H1 (cell line): ENCODE measurements at regions not wholly inside any gene's neighbourhood (a gene's known extent, or its start where the extent isn't known, plus 50 kb on each side); places are given as distances from the start of the nearest gene placed in this dataset.

Experiments used
- CTCF ChIA-PET: fragments of 300-600 bp; sonication (Branson Sonifier 250); formaldehyde crosslinking; loops from one replicate; lab custom pipeline; 2021; ENCODE audit not compliant: partially characterized antibody; lab: Charles Lee
- POLR2A ChIA-PET: fragments of 300-600 bp; sonication (Branson Sonifier 250); formaldehyde crosslinking; loops from one replicate; lab custom pipeline; 2021; ENCODE audit warnings: inconsistent platforms; ENCODE audit not compliant: partially characterized antibody; lab: Charles Lee
- DNase-seq, 2 experiments: peaks; one replicate each; pipeline versions ENCODE4 v3.0.0 to v3.0.0-alpha.2; 2010 to 2022; ENCODE audit warnings: low spot score in 2 of 2, low read depth in 1 of 2, mixed read lengths in 1 of 2
- FAIRE-seq: peaks from 2 replicates; lab custom pipeline; 2011; peaks lifted over from hg19 to GRCh38; lab: Jason Lieb, UNC
- H2AFZ ChIP-seq: 2 replicates; pipeline ENCODE4 v1.8.1; 2012; ENCODE audit warnings: low read length, inconsistent platforms
- H2AK5ac ChIP-seq: 2 replicates; pipeline ENCODE4 v1.6.1; 2013; ENCODE audit warnings: low read depth, low read length
- H2BK120ac ChIP-seq: replicated peaks from 2 replicates; pipeline ENCODE3; 2013; ENCODE audit warnings: low read depth, low read length, inconsistent platforms
- H2BK12ac ChIP-seq: 2 replicates; pipeline ENCODE4 v1.6.1; 2013; ENCODE audit warnings: low read depth, low read length
- H2BK15ac ChIP-seq: 2 replicates; pipeline ENCODE4 v1.6.1; 2013; ENCODE audit warnings: low read length
- H2BK20ac ChIP-seq: 2 replicates; pipeline ENCODE4 v1.6.1; 2013; ENCODE audit warnings: low read length
- H2BK5ac ChIP-seq: 2 replicates; pipeline ENCODE4 v1.6.1; 2013; ENCODE audit warnings: low read depth, low read length
- H3K14ac ChIP-seq: 2 replicates; pipeline ENCODE4 v1.6.1; 2013; ENCODE audit warnings: inconsistent platforms; ENCODE audit not compliant: insufficient read length
- H3K18ac ChIP-seq: 2 replicates; pipeline ENCODE4 v1.6.1; 2013; ENCODE audit warnings: low read length; ENCODE audit errors: extremely low read depth
- H3K23ac ChIP-seq: 2 replicates; pipeline ENCODE4 v1.6.1; 2013; ENCODE audit warnings: inconsistent platforms; ENCODE audit not compliant: insufficient read length
- H3K23me2 ChIP-seq: 2 replicates; pipeline ENCODE4 v1.6.1; 2013; ENCODE audit warnings: low read depth, low read length
- H3K27ac ChIP-seq: 2 replicates; pipeline ENCODE4 v1.6.1; 2011; ENCODE audit warnings: low read depth, low read length, inconsistent platforms
- H3K27me3 ChIP-seq, 4 experiments: replicated peaks in 1 of 4; 1 replicate in 1 of 4; 2 replicates in 3 of 4; pipeline versions ENCODE4 v1.6.1 to v1.8.1; 2011 to 2013; ENCODE audit warnings: low read length in 3 of 4, mild to moderate bottlenecking in 3 of 4, inconsistent platforms in 2 of 4, mixed read lengths in 2 of 4, moderate library complexity in 1 of 4; ENCODE audit not compliant: control insufficient read depth in 3 of 4, insufficient read depth in 3 of 4; ENCODE audit errors: extremely low read depth in 1 of 4
- H3K36me3 ChIP-seq, 4 experiments: 2 replicates each; pipeline versions ENCODE4 v1.6.1 to v1.8.1; 2011 to 2013; ENCODE audit warnings: mild to moderate bottlenecking in 4 of 4, low read length in 3 of 4, moderate library complexity in 2 of 4, control low read depth in 1 of 4, inconsistent platforms in 1 of 4; ENCODE audit not compliant: insufficient read depth in 4 of 4, control insufficient read depth in 2 of 4
- H3K4ac ChIP-seq: replicated peaks from 2 replicates; pipeline ENCODE3; 2013; ENCODE audit warnings: low read length, low read depth, mixed read lengths, inconsistent platforms; ENCODE audit not compliant: insufficient read length
- H3K4me1 ChIP-seq, 4 experiments: replicated peaks in 1 of 4; 1 replicate in 1 of 4; 2 replicates in 3 of 4; pipeline versions ENCODE4 v1.6.1 to v1.8.1; 2011 to 2013; ENCODE audit warnings: low read length in 3 of 4, inconsistent platforms in 2 of 4, mixed read lengths in 1 of 4; ENCODE audit not compliant: insufficient read depth in 4 of 4, control insufficient read depth in 3 of 4
- H3K4me2 ChIP-seq, 2 experiments: 2 replicates each; pipeline versions ENCODE4 v1.6.1 to v1.8.1; 2011 to 2013; ENCODE audit warnings: low read depth in 2 of 2, low read length in 2 of 2, control low read depth in 1 of 2, inconsistent platforms in 1 of 2, mild to moderate bottlenecking in 1 of 2; ENCODE audit not compliant: insufficient read depth in 1 of 2
- H3K4me3 ChIP-seq, 4 experiments: fragments of 200-600, 300-600 bp in 1 of 4; sonication (generic), shearing (Covaris generic), sonication (Bioruptor Twin) in 1 of 4; 2 replicates each; pipeline versions ENCODE4 v1.5.1 to v1.8.1; 2011 to 2016; ENCODE audit warnings: low read length in 4 of 4, low read depth in 3 of 4, control low read depth in 2 of 4, inconsistent platforms in 2 of 4, mild to moderate bottlenecking in 2 of 4, mixed read lengths in 1 of 4, moderate library complexity in 1 of 4; ENCODE audit not compliant: insufficient read depth in 2 of 4; ENCODE audit errors: extremely low read depth in 1 of 4
- H3K56ac ChIP-seq: replicated peaks from 2 replicates; pipeline ENCODE3; 2013; ENCODE audit warnings: low read depth, mild to moderate bottlenecking, mixed read lengths, low read length, inconsistent platforms; ENCODE audit not compliant: insufficient read length
- H3K79me1 ChIP-seq: 2 replicates; pipeline ENCODE4 v1.6.1; 2013; ENCODE audit warnings: low read depth, low read length, control low read depth
- H3K79me2 ChIP-seq, 2 experiments: 2 replicates each; pipeline versions ENCODE4 v1.6.1 to v1.8.1; 2012 to 2013; ENCODE audit warnings: low read length in 2 of 2, mild to moderate bottlenecking in 2 of 2, inconsistent platforms in 1 of 2; ENCODE audit not compliant: insufficient read depth in 2 of 2, control insufficient read depth in 1 of 2
- H3K9ac ChIP-seq, 4 experiments: replicated peaks in 1 of 4; 1 replicate in 1 of 4; 2 replicates in 3 of 4; pipeline versions ENCODE4 v1.6.1 to v1.8.1; 2011 to 2013; ENCODE audit warnings: low read depth in 3 of 4, low read length in 3 of 4, control low read depth in 2 of 4, mild to moderate bottlenecking in 2 of 4, moderate library complexity in 2 of 4, inconsistent platforms in 1 of 4; ENCODE audit errors: extremely low read depth in 1 of 4
- H3K9me3 ChIP-seq, 2 experiments: 2 replicates each; pipeline versions ENCODE4 v1.6.1 to v1.8.1; 2012 to 2013; ENCODE audit warnings: mild to moderate bottlenecking in 2 of 2, moderate library complexity in 2 of 2, control low read depth in 1 of 2, inconsistent platforms in 1 of 2, low read depth in 1 of 2, low read length in 1 of 2, mixed read lengths in 1 of 2; ENCODE audit not compliant: insufficient read depth in 2 of 2
- H4K20me1 ChIP-seq, 2 experiments: replicated peaks in 1 of 2; 2 replicates each; pipeline versions ENCODE3 to v1.8.1; 2011 to 2013; ENCODE audit warnings: inconsistent platforms in 2 of 2, low read length in 2 of 2, mild to moderate bottlenecking in 1 of 2; ENCODE audit not compliant: insufficient read depth in 2 of 2, control insufficient read depth in 1 of 2
- H4K5ac ChIP-seq: 2 replicates; pipeline ENCODE4 v1.6.1; 2013; ENCODE audit warnings: low read length, low read depth, mixed read lengths, inconsistent platforms; ENCODE audit not compliant: insufficient read length
- H4K8ac ChIP-seq: 2 replicates; pipeline ENCODE4 v1.8.0; 2013; ENCODE audit warnings: mild to moderate bottlenecking, moderate library complexity, low read length, inconsistent platforms; ENCODE audit not compliant: insufficient read depth; ENCODE audit errors: extremely low read depth
- H4K91ac ChIP-seq: replicated peaks from 2 replicates; pipeline ENCODE3; 2013; ENCODE audit warnings: low read length, mixed read lengths, inconsistent platforms; ENCODE audit not compliant: insufficient read length
- CEBPB ChIP-seq: IDR thresholded peaks from 2 replicates; pipeline ENCODE4 v1.6.1; 2012; ENCODE audit warnings: low read depth, low read length
- EGR1 ChIP-seq: IDR thresholded peaks from 2 replicates; pipeline ENCODE4 v1.6.1; 2011; ENCODE audit warnings: low read depth, low read length, borderline replicate concordance
- EP300 ChIP-seq, 2 experiments: IDR thresholded peaks; 1 replicate in 1 of 2; 2 replicates in 1 of 2; pipeline ENCODE4 v1.6.1; 2011 to 2012; ENCODE audit warnings: low read depth in 2 of 2, low read length in 2 of 2, mild to moderate bottlenecking in 2 of 2, borderline replicate concordance in 1 of 2, inconsistent platforms in 1 of 2, moderate library complexity in 1 of 2
- GTF2F1 ChIP-seq: IDR thresholded peaks from 2 replicates; pipeline ENCODE4 v1.6.1; 2012; ENCODE audit warnings: low read depth, low read length, improper control_type of control experiment, borderline replicate concordance
- JUN ChIP-seq: IDR thresholded peaks from 2 replicates; pipeline ENCODE4 v1.6.1; 2011; ENCODE audit warnings: low read depth, mild to moderate bottlenecking, improper control_type of control experiment, low read length
- POLR2A ChIP-seq, 2 experiments: IDR thresholded peaks; 1 replicate in 1 of 2; 2 replicates in 1 of 2; pipeline ENCODE4 v1.6.1; 2011; ENCODE audit warnings: low read depth in 2 of 2, low read length in 2 of 2, mild to moderate bottlenecking in 2 of 2; ENCODE audit errors: control extremely low read depth in 1 of 2
- RNF2 ChIP-seq: fragments of 200-900, 300-1000 bp; sonication (generic); IDR thresholded peaks from 2 replicates; pipeline ENCODE4 v1.7.1; 2016; ENCODE audit warnings: borderline replicate concordance, low read depth, mild to moderate bottlenecking, antibody characterized with exemption, low read length; ENCODE audit not compliant: poor library complexity, severe bottlenecking; ENCODE audit errors: missing control alignments
- SAP30 ChIP-seq: fragments of 300-600 bp; sonication (generic); IDR thresholded peaks from 2 replicates; pipeline ENCODE4 v1.7.1; 2012; ENCODE audit warnings: low read length, moderate library complexity, mild to moderate bottlenecking, inconsistent platforms; ENCODE audit not compliant: insufficient read depth, insufficient replicate concordance
- SP2 ChIP-seq: IDR thresholded peaks from 2 replicates; pipeline ENCODE4 v1.6.1; 2012; ENCODE audit warnings: mild to moderate bottlenecking, low read length, inconsistent platforms
- SRF ChIP-seq: IDR thresholded peaks from 2 replicates; pipeline ENCODE4 v1.6.1; 2011; ENCODE audit warnings: mild to moderate bottlenecking, low read depth, low read length, moderate library complexity
- TAF1 ChIP-seq: IDR thresholded peaks from 2 replicates; pipeline ENCODE4 v1.6.1; 2011; ENCODE audit warnings: mild to moderate bottlenecking, low read depth, low read length
- WGBS, 2 experiments: shearing (Covaris generic) in 1 of 2; methylation state at CpG; one replicate each; pipeline versions ENCODE4 v1.1.6 to v1.1.7; 2013 to 2015; ENCODE audit warnings: low lambda C conversion rate in 2 of 2, mixed read lengths in 2 of 2, inconsistent platforms in 1 of 2, low coverage in 1 of 2, missing lambda C conversion rate in 1 of 2; ENCODE audit not compliant: insufficient replicate concordance in 2 of 2, insufficient coverage in 1 of 2, insufficient read length in 1 of 2; ENCODE audit errors: extremely low coverage in 1 of 2, missing lambda C conversion rate in 1 of 2; 5-methylcytosine and 5-hydroxymethylcytosine counted together
- TF ChIP-seq, protein P1 (sequence below): IDR thresholded peaks from 2 replicates; pipeline ENCODE4 v1.6.1; 2012; ENCODE audit warnings: inconsistent platforms

DNA sequence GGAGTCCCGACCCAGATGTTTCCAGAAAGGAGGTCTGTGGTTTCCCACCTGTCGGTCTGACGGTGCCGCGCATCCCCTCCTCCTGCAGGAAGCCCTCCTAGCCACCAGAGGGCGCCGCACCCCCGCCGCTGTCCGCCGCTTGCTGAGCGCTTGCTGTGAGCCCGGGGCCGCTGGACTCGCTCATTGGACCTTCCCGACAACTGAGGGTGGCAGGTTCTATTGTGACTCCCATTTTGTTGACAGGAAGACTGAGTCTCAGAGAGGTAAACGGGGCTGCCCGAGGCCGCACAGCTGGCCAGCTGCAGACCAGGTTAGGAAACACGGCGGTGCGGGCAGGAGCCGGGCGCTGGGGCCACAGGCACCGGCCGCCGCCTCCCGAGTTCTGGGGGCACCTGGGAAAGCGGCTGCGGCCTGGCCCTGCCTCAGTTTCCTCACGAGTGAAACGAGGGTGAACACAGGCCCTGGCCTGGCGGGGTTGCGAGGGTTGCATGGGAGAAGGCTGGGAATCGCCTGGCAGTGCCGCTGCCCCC lies 191.1 kb upstream of the CIBAR2 start:
- WGBS, 2 experiments: 41% methylated on average over 29 of the region's 36 CpGs; no CpG with 5 or more reads in 1 of the 2 experiments
- H3K4me3 ChIP-seq: peak overlapping the region in 1 of 4 experiments; percentile 45; a peak in 2 of 8 replicates
- no peak overlapping the region for H3K56ac ChIP-seq
- H2BK12ac ChIP-seq: no peak overlapping the region
- H3K4ac ChIP-seq: no peak overlapping the region
- FAIRE-seq (no peak), DNase-seq (peak in 1 of 2 experiments; percentile 95)
- H3K9me3 ChIP-seq: no peaks in the 10 kb centered on the region; a peak in 1 of 4 replicates
- H3K79me2 ChIP-seq: no peaks in the 10 kb centered on the region
- H3K4me1 ChIP-seq: peaks cover 0 to 9% (median 8%) of the 10 kb centered on the region in 4 experiments; a peak in 5 of 7 replicates
- H3K27ac ChIP-seq: no peak overlapping the region
- no peak overlapping the region for H3K23ac ChIP-seq
- H3K23me2 ChIP-seq: 0 out of 2 replicates have a peak, but pooled peaks cover 1% of the 10 kb centered on the region
- H2BK120ac ChIP-seq: no peak overlapping the region
- ChIA-PET POLR2A (interaction anchor here (1.0 kb wide), 1 partner anchor 27 kb away, joined by 3 read pairs; no protein-coding TSS in a partner anchor), CTCF (interaction anchor here (1.0 to 1.6 kb wide), 2 partner anchors 27 to 58 kb away, joined by 3 to 7 read pairs; no protein-coding TSS in a partner anchor)
- no peak overlapping the region for H2AK5ac ChIP-seq
- no peak overlapping the region for H3K18ac ChIP-seq
- no peak overlapping the region for H3K14ac ChIP-seq
- no peaks in the 10 kb centered on the region for H3K27me3 ChIP-seq
- H4K5ac ChIP-seq: no peak overlapping the region
- H2BK15ac ChIP-seq: no peak overlapping the region; the same call in 1 of the 2 replicates
- H3K4me2 ChIP-seq: peak overlapping the region in 1 of 2 experiments; percentile 63; a peak in 3 of 4 replicates
- H2AFZ ChIP-seq: no peak overlapping the region
- H4K91ac ChIP-seq: no peak overlapping the region
- H4K8ac ChIP-seq: no peak overlapping the region
- H4K20me1 ChIP-seq: peaks cover 0 to 8% of the 10 kb centered on the region in 2 experiments
- no peaks in the 10 kb centered on the region for H3K79me1 ChIP-seq
- no peaks in the 10 kb centered on the region for H3K36me3 ChIP-seq
- no peak overlapping the region for H2BK20ac ChIP-seq
- H2BK5ac ChIP-seq: no peak overlapping the region
- no peak overlapping the region for H3K9ac ChIP-seq
- TF ChIP-seq CEBPB: no peak
- TF ChIP-seq EP300 (IDR thresholded peaks at IDR 0.05; ENCODE audit: borderline replicate concordance in 1 of 2, low read depth in 2 of 2, low read length in 2 of 2): 0 out of 3 replicates have a peak, but pooled peaks of 1 of the 2 experiments have one; percentile 5
- TF ChIP-seq JUN: no peak
- TF ChIP-seq TAF1: no peak
- TF ChIP-seq SRF: no peak
- TF ChIP-seq SAP30: no peak
- no peak for TF ChIP-seq POLR2A (IDR thresholded peaks at IDR 0.05; ENCODE audit: control extremely low read depth in 1 of 2, low read depth in 2 of 2, low read length in 2 of 2)
- TF ChIP-seq SP2: no peak
- TF ChIP-seq EGR1: no peak
- TF ChIP-seq RNF2: no peak
- TF ChIP-seq, protein P1, sequence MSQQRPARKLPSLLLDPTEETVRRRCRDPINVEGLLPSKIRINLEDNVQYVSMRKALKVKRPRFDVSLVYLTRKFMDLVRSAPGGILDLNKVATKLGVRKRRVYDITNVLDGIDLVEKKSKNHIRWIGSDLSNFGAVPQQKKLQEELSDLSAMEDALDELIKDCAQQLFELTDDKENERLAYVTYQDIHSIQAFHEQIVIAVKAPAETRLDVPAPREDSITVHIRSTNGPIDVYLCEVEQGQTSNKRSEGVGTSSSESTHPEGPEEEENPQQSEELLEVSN: no peak
- TF ChIP-seq GTF2F1: no peak
